HG02885 (cell line): ENCODE measurements at regions not wholly inside any gene's neighbourhood (a gene's known extent, or its start where the extent isn't known, plus 50 kb on each side); places are given as distances from the start of the nearest gene placed in this dataset.

ENCODE experiments used
- ATAC-seq: cut with Tn5 transposase; IDR thresholded peaks from one replicate; pipeline ENCODE4 v1.9.1; 2021; ENCODE audit warnings: mild to moderate bottlenecking; ENCODE audit not compliant: unreplicated experiment, poor library complexity

DNA sequence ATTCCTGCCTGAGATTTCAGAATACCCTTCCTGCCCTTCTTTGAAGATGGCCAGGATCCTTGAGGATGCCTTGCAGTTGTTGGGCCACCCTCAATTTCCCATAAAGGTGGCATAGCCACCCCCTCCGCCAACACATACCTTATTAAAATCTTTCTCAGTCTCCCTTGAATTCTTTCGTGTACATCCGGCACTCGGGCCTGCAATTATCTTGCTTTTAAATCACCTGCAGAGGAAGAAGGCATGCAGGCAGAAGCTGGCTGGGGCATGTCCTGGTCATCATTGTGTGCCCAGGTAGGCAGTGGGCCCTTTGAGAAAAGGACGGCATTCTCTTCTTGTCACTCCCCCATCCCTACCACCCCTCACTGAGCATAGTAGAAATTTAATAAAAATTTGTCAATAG lies 189.5 kb upstream of the LYZL1 start:
- no peak for ATAC-seq

DNA sequence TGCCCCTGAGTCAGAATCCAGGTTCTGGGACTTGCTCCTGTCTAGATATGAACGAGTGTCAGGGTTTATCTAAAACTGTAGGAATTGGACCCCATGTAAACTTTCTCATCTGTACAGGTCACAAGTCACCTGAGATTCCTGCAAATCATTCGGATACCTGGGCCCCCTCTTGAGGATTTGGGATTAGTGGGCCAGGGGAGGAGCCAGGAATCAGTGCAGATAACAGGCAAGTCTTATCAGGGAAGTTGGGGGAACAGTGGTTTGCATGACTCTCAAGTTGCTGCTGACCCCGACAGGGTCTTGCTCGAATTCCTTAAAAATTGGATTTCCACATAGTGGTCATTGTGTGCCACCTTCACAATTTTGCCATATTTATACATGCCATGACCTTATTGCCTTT lies 188.4 kb upstream of the LYZL1 start:
- ATAC-seq = no peak

DNA sequence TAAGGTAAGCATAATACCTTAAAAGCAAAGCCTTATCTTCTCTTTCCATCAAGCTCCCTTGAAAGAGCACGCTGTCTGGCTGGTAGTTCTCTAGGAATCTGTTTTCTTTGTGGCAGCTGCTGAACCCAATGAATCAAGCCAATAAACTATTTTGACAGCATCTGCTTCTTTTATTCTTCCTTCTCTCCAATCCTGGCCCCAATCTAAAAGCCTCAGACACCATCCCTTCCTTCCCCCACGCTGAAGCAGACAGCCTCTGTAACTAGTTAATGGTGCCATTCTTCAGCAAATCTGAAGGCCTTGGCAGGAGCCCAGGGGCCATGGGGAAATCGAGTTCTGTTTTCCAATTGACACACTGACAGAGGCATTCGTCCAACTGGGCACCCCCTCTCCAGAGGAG lies 186.6 kb upstream of the LYZL1 start:
- ATAC-seq = no peak

GRCh38 chr10:29102636-29103035 lies 186.2 kb upstream of the LYZL1 start:
- no peak for ATAC-seq

- ATAC-seq = no peak
Observed at GRCh38 chr10:29104661-29105399, 184.0 kb upstream of the LYZL1 start.

DNA sequence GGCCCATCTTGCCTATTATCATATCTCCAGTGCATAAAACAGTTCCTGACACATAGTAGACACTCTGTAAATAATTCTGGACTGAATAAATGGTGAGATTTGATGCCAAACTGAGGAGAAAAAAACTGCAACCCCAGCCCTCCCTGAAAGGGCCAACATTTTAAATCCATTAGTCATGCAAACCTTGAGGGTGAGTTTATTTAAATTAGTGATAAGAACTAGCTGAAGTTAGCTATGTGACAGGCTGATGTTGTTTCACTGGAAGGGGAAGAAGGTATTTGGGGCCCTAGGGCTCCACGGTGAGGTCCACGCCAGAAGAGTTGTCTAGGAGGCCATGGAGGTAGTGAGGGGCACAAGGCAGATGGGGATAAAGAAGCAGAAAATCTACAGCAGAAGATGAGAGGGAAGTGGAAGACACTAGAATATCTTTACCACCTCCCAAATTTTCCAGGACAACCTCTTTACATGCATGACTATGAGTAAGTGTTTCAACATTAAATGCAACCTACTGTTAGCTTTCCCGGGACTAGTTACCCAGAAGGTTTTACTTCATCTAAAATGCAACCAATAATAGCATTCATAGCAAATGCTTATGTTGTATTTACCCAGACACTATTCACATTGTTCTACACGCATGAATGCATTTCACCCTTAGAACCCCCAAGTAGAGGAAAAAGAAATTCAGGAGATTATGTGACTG lies 183.2 kb upstream of the LYZL1 start:
- no peak for ATAC-seq

DNA sequence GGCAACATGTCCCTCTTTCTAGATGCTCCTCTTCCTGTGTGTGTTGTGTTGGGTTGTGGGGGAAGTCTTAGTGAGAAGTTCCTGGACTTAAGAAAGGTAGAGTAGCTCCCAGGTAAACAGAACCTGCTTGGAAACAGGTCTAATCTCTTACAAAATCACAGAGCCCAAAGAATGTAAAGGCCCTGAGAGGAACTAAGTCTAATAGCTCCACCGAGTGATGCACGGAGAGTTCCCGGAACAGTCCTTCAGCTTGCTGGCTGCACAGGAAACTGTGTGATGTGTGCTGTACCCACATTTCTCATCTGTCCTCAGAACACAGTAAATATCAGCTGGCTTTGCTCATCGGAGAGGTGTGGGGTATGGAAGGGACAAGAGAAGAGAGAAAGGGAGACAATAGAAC lies 182.6 kb upstream of the LYZL1 start:
- ATAC-seq = no peak

DNA sequence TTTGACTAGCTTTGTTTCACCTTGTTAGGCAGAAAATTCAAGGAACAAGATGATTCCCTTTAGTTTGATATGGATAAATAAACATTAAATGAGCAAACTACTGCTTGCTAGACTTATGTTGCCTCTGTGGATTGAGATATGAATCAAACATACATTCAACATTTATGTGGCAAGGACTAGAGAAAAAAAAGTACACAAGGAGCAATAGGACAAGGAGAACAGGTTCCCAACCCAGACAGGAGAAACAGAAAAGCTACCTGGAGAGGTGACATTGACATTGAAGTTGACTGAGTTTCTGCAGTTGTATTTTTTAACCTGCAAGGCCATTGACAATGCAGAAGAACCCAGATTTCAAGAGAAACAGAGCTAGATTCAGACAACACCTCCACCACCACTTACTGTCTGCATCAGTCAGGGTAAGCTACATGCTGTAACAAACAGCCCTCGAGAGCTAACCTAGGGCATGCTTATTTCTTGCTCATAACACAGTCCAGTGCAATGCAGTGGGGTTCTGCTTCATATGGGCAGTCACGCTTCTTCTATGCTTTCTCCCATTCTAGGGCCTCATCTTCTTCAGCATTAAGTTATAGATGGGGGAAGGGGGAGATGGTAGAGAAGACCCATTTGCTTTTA lies 180.9 kb upstream of the LYZL1 start:
- no peak for ATAC-seq

DNA sequence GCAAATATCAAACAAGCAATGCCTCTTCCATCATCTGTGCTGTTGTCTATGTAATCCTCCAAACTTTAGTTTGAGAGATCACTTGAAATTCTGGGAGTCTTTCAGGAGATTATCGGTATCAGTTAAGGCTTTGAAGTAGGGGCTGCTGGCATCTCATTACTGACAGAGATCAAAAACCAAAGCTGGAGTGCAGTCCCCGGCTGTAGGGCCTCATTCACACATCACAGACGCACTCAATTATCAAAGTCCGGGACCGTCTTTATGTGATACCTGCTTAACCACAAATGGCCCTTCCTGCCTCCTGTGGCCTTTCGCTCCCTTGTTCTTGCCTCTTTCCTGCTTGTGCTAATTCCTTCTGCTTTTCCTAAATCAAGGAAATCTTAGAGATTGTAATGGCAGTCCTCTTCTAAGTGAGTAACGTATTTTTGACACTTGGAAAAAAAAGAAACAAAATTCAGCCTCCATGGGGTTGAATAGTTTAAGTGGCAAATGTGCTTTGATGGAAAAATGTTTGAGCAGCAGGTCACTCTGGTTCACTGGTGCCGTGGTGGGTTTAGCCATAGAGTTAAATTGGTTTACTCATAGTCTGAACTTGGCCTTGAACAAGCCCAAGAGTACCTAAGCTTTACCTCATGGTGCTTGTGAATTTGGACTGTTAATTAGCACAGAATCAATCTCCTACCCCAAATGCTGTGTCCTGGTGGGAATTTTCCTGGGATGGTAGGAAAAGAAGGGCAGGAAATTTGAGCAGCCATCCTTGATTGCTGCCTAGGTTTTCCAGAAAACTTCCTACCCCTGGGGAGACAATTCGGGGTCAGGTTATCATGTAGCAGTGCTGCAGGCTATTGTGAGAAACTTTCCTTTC lies 178.9 kb upstream of the LYZL1 start:
- no peak for ATAC-seq

DNA sequence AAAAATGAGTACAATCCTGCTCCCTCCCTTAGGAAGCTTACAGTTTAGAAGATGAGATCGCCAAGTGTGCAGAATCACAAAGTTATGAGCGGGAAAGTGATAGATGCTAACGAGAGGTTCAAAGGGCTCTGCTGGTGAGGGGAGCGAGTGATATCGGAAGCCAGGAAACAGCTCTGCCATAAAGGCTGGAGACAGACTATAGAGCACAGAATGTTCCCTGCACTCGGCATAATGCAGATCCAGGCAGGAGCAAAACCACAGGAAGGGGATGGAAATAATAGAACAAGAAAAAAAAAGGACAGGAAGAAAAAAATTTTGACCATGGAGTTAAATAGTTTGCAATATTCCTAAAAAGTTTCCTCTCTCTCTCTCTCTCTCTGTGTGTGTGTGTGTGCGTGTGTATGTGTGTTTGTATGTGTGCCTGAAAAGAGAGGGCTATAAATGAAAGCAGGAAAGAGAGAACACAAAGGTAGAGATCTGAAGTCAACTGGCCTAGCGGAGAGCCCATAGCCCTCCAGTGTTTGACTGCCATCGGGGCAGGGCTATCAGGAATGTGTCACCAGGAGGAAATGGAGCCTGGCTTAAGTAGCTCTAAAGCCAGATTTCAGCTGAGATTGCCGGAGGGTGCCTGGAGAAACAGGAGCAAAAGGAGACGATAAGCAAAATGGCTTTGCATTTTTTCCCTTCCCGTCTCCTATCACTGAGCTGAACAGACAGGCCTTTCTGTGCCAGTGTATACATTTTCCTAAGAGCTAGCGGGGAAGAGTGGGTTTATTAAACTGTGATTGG lies 175.8 kb upstream of the LYZL1 start:
- ATAC-seq = no peak

GRCh38 chr10:29113616-29113945 lies 175.3 kb upstream of the LYZL1 start:
- no peak for ATAC-seq

GRCh38 chr10:29114141-29114540 lies 174.7 kb upstream of the LYZL1 start:
- no peak for ATAC-seq

GRCh38 chr10:29117781-29118180 lies 171.1 kb upstream of the LYZL1 start:
- ATAC-seq = no peak

DNA sequence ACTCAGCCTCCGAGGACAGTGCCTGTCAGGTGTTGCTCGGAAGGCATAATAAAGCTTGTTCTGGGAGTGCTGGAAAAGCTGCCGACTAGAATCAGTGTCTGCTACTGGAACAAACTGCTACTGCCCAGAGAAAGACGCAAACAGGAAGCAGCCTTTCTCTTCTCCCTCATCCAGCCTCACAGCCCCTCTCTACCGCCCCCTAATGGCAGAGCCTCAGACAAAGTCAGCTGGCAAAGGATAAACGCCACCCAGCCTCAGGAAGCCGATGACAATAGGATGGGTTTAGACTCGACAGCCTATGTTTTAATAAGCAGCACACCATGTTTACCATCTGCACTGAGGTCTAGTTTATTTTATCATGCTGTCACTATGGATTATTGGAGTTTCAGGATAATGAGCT lies 169.5 kb upstream of the LYZL1 start:
- no peak for ATAC-seq

GRCh38 chr10:29120216-29120615 lies 168.7 kb upstream of the LYZL1 start:
- ATAC-seq = no peak

- ATAC-seq = no peak
Observed at GRCh38 chr10:29124864-29125263, 164.0 kb upstream of the LYZL1 start.

DNA sequence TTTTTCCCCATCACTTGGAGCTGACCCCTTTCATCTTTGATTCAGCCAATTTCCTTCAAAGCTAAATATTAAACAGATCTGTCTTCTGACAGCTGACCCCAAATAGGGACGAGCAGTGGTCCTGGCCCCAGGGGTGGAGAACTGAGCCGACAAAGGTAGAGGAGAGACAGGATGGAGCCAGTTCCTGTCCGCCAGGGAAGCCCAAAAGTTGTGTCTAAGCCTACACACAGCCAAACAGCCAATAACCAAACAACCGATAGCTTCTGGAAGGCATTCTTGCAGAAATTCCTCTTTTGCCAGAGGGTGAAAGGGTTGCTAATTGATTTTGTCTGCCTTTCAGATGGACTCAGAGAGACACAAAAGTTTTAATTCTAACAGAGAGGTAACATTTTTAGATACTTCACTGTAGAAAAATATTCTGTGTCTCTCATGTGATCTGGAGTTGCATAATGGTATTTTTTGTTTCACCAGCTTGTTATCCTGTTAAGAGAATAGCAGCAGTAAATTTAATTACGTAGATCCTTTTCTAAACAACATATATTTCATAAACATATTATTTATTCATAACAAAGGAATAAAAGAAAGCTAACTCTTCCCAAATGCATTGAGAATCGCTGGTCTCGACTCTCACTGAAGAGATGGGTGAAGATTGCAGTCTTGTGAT lies 161.7 kb upstream of the LYZL1 start:
- ATAC-seq = no peak

GRCh38 chr10:29127731-29128130 lies 161.1 kb upstream of the LYZL1 start:
- no peak for ATAC-seq

GRCh38 chr10:29130190-29130673 lies 158.6 kb upstream of the LYZL1 start:
- ATAC-seq = no peak
